Neural crest cell (in vitro differentiated cells): ENCODE measurements at regions not wholly inside any gene's neighbourhood (a gene's known extent, or its start where the extent isn't known, plus 50 kb on each side); places are given as distances from the start of the nearest gene placed in this dataset.

Experiments
- DNase-seq: peaks from one replicate; pipeline ENCODE4 v3.0.0; 2021; ENCODE audit warnings: low read depth, mixed read lengths, low spot score
- H3K27ac Mint-ChIP-seq: one replicate; pipeline ENCODE4 v1.8.0; 2021; ENCODE audit warnings: mild to moderate bottlenecking, mixed read lengths; ENCODE audit not compliant: unreplicated experiment
- H3K27me3 Mint-ChIP-seq: 2 replicates; pipeline ENCODE4 v1.8.0; 2021; ENCODE audit warnings: low read depth, mild to moderate bottlenecking, mixed read lengths
- H3K36me3 Mint-ChIP-seq: 2 replicates; pipeline ENCODE4 v1.8.0; 2021; ENCODE audit warnings: low read depth, mild to moderate bottlenecking, mixed read lengths
- H3K4me1 Mint-ChIP-seq: 2 replicates; pipeline ENCODE4 v1.8.0; 2021; ENCODE audit warnings: mixed read lengths
- H3K4me3 Mint-ChIP-seq: one replicate; pipeline ENCODE4 v1.8.0; 2021; ENCODE audit warnings: mild to moderate bottlenecking, mixed read lengths
- H3K9me3 Mint-ChIP-seq: 2 replicates; pipeline ENCODE4 v1.8.0; 2021; ENCODE audit warnings: mixed read lengths
- TF ChIP-seq, protein P1 (sequence below): fragments of 200-600 bp; sonication (generic); conservative IDR thresholded peaks from 2 replicates; pipeline ENCODE4 v1.5.0; 2021; ENCODE audit warnings: antibody characterized with exemption, mild to moderate bottlenecking

DNA sequence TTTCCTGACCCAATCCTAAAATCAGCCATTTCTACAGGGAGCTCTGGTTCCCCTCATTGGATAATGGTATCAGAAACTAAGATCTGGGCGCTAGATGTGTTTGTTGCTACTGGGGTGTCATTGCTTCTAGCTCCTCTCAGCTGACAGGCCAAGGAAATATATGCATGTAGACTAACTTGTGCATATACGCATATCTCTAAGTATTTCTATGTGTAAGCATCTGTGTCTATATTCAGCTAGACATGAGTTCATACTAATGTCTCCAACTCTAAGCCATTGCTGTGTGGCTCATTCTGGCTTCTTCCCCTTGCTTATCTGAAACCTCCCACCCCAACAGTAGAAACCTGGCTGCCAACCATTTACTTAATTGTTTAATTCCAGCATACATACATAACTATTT is 130.3 kb upstream of the MAGI3 start:
- DNase-seq, result no peak
- H3K36me3 Mint-ChIP-seq, result no peaks in the 10 kb centered on the region
- peaks cover 4% of the 10 kb centered on the region for H3K4me1 Mint-ChIP-seq
- no peaks in the 10 kb centered on the region for H3K9me3 Mint-ChIP-seq
- no peaks in the 10 kb centered on the region for H3K27me3 Mint-ChIP-seq
- H3K27ac Mint-ChIP-seq, result no peak overlapping the region
- TF ChIP-seq, protein P1, sequence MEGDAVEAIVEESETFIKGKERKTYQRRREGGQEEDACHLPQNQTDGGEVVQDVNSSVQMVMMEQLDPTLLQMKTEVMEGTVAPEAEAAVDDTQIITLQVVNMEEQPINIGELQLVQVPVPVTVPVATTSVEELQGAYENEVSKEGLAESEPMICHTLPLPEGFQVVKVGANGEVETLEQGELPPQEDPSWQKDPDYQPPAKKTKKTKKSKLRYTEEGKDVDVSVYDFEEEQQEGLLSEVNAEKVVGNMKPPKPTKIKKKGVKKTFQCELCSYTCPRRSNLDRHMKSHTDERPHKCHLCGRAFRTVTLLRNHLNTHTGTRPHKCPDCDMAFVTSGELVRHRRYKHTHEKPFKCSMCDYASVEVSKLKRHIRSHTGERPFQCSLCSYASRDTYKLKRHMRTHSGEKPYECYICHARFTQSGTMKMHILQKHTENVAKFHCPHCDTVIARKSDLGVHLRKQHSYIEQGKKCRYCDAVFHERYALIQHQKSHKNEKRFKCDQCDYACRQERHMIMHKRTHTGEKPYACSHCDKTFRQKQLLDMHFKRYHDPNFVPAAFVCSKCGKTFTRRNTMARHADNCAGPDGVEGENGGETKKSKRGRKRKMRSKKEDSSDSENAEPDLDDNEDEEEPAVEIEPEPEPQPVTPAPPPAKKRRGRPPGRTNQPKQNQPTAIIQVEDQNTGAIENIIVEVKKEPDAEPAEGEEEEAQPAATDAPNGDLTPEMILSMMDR, result no peak
- no peak overlapping the region for H3K4me3 Mint-ChIP-seq

GRCh38 chr1:113265196-113265595 is 125.1 kb upstream of the MAGI3 start:
- no peak overlapping the region for H3K27ac Mint-ChIP-seq
- H3K4me3 Mint-ChIP-seq, result no peak overlapping the region
- H3K36me3 Mint-ChIP-seq, result no peaks in the 10 kb centered on the region
- no peaks in the 10 kb centered on the region for H3K9me3 Mint-ChIP-seq
- TF ChIP-seq, protein P1, result no peak
- H3K4me1 Mint-ChIP-seq, result no peaks in the 10 kb centered on the region
- no peaks in the 10 kb centered on the region for H3K27me3 Mint-ChIP-seq
- no peak for DNase-seq

- H3K4me1 Mint-ChIP-seq, result no peaks in the 10 kb centered on the region
- H3K4me3 Mint-ChIP-seq, result no peak overlapping the region
- no peaks in the 10 kb centered on the region for H3K27me3 Mint-ChIP-seq
- DNase-seq, result no peak
- H3K27ac Mint-ChIP-seq, result no peak overlapping the region
- H3K9me3 Mint-ChIP-seq, result no peaks in the 10 kb centered on the region
- TF ChIP-seq, protein P1, result no peak
- no peaks in the 10 kb centered on the region for H3K36me3 Mint-ChIP-seq
These were observed 123.5 kb upstream of the MAGI3 start for GRCh38 chr1:113266788-113267187.

- Mint-ChIP-seq H3K27me3 (no peaks in the 10 kb centered on the region), H3K9me3 (no peaks in the 10 kb centered on the region), H3K4me3 (no peak overlapping the region), H3K36me3 (no peaks in the 10 kb centered on the region), H3K4me1 (no peaks in the 10 kb centered on the region), H3K27ac (no peak overlapping the region)
- no peak for DNase-seq
- TF ChIP-seq, protein P1, result no peak
These were observed 120.9 kb upstream of the MAGI3 start for GRCh38 chr1:113269168-113269963.

DNA sequence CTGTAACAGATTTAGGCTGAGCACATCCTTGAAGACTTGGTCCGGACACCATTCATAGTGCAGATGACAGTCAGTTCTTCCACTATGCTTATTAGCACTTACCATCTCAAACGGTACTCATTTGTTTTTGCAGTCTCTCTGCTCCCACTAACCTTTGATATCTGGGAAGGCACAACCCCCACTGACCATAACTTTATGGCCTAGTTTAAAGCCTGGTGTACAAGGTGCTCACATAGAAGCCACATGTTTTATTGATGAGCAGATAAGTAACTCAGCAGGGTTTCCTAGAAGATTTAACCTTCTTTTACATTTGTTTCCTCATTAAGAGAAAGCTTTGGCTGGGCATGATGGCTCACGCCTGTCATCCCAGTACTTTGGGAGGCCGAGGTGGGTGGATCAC is 119.3 kb upstream of the MAGI3 start:
- DNase-seq, result no peak
- TF ChIP-seq, protein P1, result no peak
- no peaks in the 10 kb centered on the region for H3K27me3 Mint-ChIP-seq
- H3K36me3 Mint-ChIP-seq, result no peaks in the 10 kb centered on the region
- no peaks in the 10 kb centered on the region for H3K9me3 Mint-ChIP-seq
- no peaks in the 10 kb centered on the region for H3K4me1 Mint-ChIP-seq
- H3K4me3 Mint-ChIP-seq, result no peak overlapping the region
- H3K27ac Mint-ChIP-seq, result no peak overlapping the region
